ENCODE measurements at regions not wholly inside any gene's neighbourhood (a gene's known extent, or its start where the extent isn't known, plus 50 kb on each side); places are given as distances from the start of the nearest gene placed in this dataset.

- ATAC-seq (ENCODE audit: low read depth) (no peak), DNase-seq (ENCODE audit: low spot score) (peak; percentile 40)
- no peaks in the 10 kb centered on the region for H3K9me3 ChIP-seq (ENCODE audit: severe bottlenecking)
- H3K36me3 ChIP-seq (ENCODE audit: low read depth), result no peaks in the 10 kb centered on the region
- H3K4me1 ChIP-seq (ENCODE audit: insufficient read depth, poor library complexity, severe bottlenecking), result no peaks in the 10 kb centered on the region
- no peak overlapping the region for H3K27ac ChIP-seq (ENCODE audit: poor library complexity, severe bottlenecking)
- TF ChIP-seq, protein P1, sequence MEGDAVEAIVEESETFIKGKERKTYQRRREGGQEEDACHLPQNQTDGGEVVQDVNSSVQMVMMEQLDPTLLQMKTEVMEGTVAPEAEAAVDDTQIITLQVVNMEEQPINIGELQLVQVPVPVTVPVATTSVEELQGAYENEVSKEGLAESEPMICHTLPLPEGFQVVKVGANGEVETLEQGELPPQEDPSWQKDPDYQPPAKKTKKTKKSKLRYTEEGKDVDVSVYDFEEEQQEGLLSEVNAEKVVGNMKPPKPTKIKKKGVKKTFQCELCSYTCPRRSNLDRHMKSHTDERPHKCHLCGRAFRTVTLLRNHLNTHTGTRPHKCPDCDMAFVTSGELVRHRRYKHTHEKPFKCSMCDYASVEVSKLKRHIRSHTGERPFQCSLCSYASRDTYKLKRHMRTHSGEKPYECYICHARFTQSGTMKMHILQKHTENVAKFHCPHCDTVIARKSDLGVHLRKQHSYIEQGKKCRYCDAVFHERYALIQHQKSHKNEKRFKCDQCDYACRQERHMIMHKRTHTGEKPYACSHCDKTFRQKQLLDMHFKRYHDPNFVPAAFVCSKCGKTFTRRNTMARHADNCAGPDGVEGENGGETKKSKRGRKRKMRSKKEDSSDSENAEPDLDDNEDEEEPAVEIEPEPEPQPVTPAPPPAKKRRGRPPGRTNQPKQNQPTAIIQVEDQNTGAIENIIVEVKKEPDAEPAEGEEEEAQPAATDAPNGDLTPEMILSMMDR (IDR thresholded peaks at IDR 0.05; ENCODE audit: poor library complexity, severe bottlenecking), result no peak
- no peaks in the 10 kb centered on the region for H3K27me3 ChIP-seq (ENCODE audit: insufficient read depth, poor library complexity, severe bottlenecking)
- no peak overlapping the region for H3K4me3 ChIP-seq (ENCODE audit: severe bottlenecking)
Measured at GRCh38 chr2:128371248-128371630, 52.6 kb upstream of the HS6ST1 start.

DNA sequence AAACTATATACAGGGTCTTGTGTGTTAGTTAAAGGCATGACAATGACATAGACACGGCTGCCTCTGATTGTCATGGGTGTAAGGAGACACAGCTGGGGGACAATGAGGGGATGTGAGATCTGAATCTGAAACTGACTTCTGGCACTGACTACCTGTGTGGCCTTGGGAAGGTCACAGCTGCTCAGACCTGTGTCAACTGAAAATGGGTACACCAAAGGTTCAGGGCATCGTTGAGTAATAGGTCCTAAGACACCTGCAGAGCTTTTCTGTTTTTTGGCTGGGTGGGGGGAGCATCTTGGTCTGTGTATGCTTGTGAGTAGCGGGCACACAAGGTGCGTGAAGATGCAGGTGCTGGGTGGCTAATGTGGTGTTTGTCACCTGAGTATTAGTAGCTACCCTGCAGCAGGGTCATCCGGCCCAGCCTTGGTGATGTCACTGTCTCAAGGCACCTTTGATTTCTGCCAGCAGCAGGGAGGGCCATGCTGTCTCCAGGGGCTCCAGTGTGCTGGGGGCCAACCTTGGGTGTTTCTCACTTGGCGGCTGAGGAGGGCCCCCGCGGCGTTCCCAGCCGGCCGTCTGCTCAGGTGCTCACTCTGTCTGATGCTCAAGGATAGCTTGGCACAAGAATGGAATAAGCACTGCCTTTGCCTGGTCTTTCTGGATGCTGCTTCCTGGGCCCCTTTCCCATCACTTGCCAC, 53.1 kb upstream of the HS6ST1 start:
- DNase-seq (ENCODE audit: low spot score) (peak; percentile 30), ATAC-seq (ENCODE audit: low read depth) (no peak)
- TF ChIP-seq, protein P1 (IDR thresholded peaks at IDR 0.05; ENCODE audit: poor library complexity, severe bottlenecking), result no peak
- no peaks in the 10 kb centered on the region for H3K9me3 ChIP-seq (ENCODE audit: severe bottlenecking)
- H3K27ac ChIP-seq (ENCODE audit: poor library complexity, severe bottlenecking), result no peak overlapping the region
- H3K27me3 ChIP-seq (ENCODE audit: insufficient read depth, poor library complexity, severe bottlenecking), result no peaks in the 10 kb centered on the region
- H3K4me1 ChIP-seq (ENCODE audit: insufficient read depth, poor library complexity, severe bottlenecking), result no peaks in the 10 kb centered on the region
- H3K36me3 ChIP-seq (ENCODE audit: low read depth), result no peaks in the 10 kb centered on the region
- no peak overlapping the region for H3K4me3 ChIP-seq (ENCODE audit: severe bottlenecking)

DNA sequence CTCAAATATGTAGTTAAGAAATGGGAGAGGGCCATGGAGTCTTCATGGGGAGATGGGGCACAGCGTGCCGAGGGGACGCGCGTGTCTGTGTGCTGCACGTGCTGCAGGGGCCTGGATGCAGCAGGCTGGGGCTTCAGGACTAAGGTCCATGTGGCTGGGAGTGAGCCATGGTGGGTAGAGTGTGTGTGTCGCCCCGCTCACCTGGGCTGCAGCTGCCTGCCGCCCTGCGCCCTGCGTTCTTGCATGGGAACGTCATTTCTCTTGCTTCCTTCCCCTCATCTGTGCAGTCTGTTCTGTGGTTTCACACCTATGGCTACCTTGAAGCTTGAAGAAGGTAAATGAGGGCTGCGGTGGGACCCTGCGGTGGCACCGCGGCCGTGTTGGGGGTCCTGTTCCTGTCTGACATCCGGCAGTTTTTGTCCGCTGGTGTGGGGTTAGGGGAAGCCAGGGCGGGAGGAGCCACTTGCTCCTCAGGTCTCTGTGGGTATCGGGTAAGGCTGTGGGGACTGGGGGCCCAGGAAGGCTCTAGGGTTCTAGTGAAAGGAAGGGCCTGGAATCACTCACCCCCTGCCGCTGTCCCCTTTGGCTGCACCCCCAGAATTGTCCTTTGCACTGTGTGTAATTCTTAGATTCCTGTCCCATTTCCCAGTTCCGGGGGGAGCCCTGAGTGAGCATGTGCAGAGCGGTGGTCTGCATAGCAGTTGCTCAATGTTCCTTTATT, 54.1 kb upstream of the HS6ST1 start:
- H3K9me3 ChIP-seq (ENCODE audit: severe bottlenecking), result no peaks in the 10 kb centered on the region
- ATAC-seq (ENCODE audit: low read depth), result no peak
- no peaks in the 10 kb centered on the region for H3K27me3 ChIP-seq (ENCODE audit: insufficient read depth, poor library complexity, severe bottlenecking)
- H3K27ac ChIP-seq (ENCODE audit: poor library complexity, severe bottlenecking), result no peak overlapping the region
- H3K36me3 ChIP-seq (ENCODE audit: low read depth), result no peaks in the 10 kb centered on the region
- TF ChIP-seq, protein P1 (IDR thresholded peaks at IDR 0.05; ENCODE audit: poor library complexity, severe bottlenecking), result no peak
- no peak for DNase-seq (ENCODE audit: low spot score)
- no peaks in the 10 kb centered on the region for H3K4me1 ChIP-seq (ENCODE audit: insufficient read depth, poor library complexity, severe bottlenecking)
- no peak overlapping the region for H3K4me3 ChIP-seq (ENCODE audit: severe bottlenecking)

- no peak for DNase-seq (ENCODE audit: low spot score)
- TF ChIP-seq, protein P1 (IDR thresholded peaks at IDR 0.05; ENCODE audit: poor library complexity, severe bottlenecking), result no peak
- H3K9me3 ChIP-seq (ENCODE audit: severe bottlenecking), result no peaks in the 10 kb centered on the region
- no peak overlapping the region for H3K4me3 ChIP-seq (ENCODE audit: severe bottlenecking)
- ATAC-seq (ENCODE audit: low read depth), result 0 out of 3 replicates have a peak, but pooled peaks have one; percentile 17
- H3K4me1 ChIP-seq (ENCODE audit: insufficient read depth, poor library complexity, severe bottlenecking), result no peaks in the 10 kb centered on the region
- H3K27me3 ChIP-seq (ENCODE audit: insufficient read depth, poor library complexity, severe bottlenecking), result no peaks in the 10 kb centered on the region
- H3K27ac ChIP-seq (ENCODE audit: poor library complexity, severe bottlenecking), result no peak overlapping the region
- no peaks in the 10 kb centered on the region for H3K36me3 ChIP-seq (ENCODE audit: low read depth)
Measured at GRCh38 chr2:128373451-128374000, 54.9 kb upstream of the HS6ST1 start.
